Endothelial cell of umbilical vein (primary cell): ENCODE measurements at regions not wholly inside any gene's neighbourhood (a gene's known extent, or its start where the extent isn't known, plus 50 kb on each side); places are given as distances from the start of the nearest gene placed in this dataset.

Experiments
- BruUV-seq: library from RNA; stranded (reverse); fragments of 400-500 nt; replicated peaks from 2 replicates; lab custom pipeline; 2021; lab: Mats Ljungman, UMichigan
- CTCF ChIA-PET: fragments of 300-600, 350-600 bp; sonication (Branson Sonifier 250); formaldehyde crosslinking; loops from one replicate; lab custom pipeline; 2021; ENCODE audit warnings: antibody characterized with exemption, inconsistent platforms; lab: Charles Lee
- POLR2A ChIA-PET: fragments of 300-600, 350-600 bp; sonication (Branson Sonifier 250); formaldehyde crosslinking; loops from one replicate; lab custom pipeline; 2021; ENCODE audit warnings: antibody characterized with exemption, inconsistent platforms; lab: Charles Lee
- DNase-seq: peaks from one replicate; pipeline ENCODE4 v3.0.0-alpha.2; 2011; ENCODE audit warnings: low read depth, low spot score
- FAIRE-seq: peaks from 2 replicates; lab custom pipeline; 2011; peaks lifted over from hg19 to GRCh38; lab: Jason Lieb, UNC
- H2AFZ ChIP-seq: 2 replicates; pipeline ENCODE4 v1.6.0; 2012; ENCODE audit warnings: low read depth, low read length, control low read depth, inconsistent platforms
- H3K27ac ChIP-seq: 2 replicates; pipeline ENCODE4 v1.5.1; 2011; ENCODE audit warnings: low read depth, mild to moderate bottlenecking, control low read depth, low read length, moderate library complexity; ENCODE audit not compliant: insufficient read depth
- H3K27me3 ChIP-seq, 2 experiments: 2 replicates each; pipeline versions ENCODE4 v1.6.0 to v1.6.1; 2011; ENCODE audit warnings: low read length in 2 of 2, mixed read lengths in 1 of 2; ENCODE audit not compliant: control insufficient read depth in 2 of 2, insufficient read depth in 2 of 2
- H3K36me3 ChIP-seq, 2 experiments: 2 replicates in 1 of 2; 3 replicates in 1 of 2; pipeline ENCODE4 v1.5.1; 2011; ENCODE audit warnings: low read length in 2 of 2, mild to moderate bottlenecking in 1 of 2, moderate library complexity in 1 of 2; ENCODE audit not compliant: control insufficient read depth in 2 of 2, insufficient read depth in 2 of 2; ENCODE audit errors: extremely low read depth in 1 of 2
- H3K4me1 ChIP-seq: 3 replicates; pipeline ENCODE4 v1.5.1; 2011; ENCODE audit warnings: mild to moderate bottlenecking, low read length; ENCODE audit not compliant: control insufficient read depth, insufficient read depth; ENCODE audit errors: extremely low read depth
- H3K4me2 ChIP-seq: 2 replicates; pipeline ENCODE4 v1.6.1; 2011; ENCODE audit warnings: low read length, control low read depth, mixed read lengths; ENCODE audit not compliant: insufficient read depth
- H3K4me3 ChIP-seq, 3 experiments: fragments of 200-600 bp in 1 of 3; sonication (generic), shearing (Covaris generic) in 1 of 3; replicated peaks in 1 of 3; 2 replicates each; pipeline ENCODE4 v1.5.1; 2011 to 2016; ENCODE audit warnings: control low read depth in 3 of 3, low read length in 3 of 3, mild to moderate bottlenecking in 2 of 3, inconsistent platforms in 1 of 3, low read depth in 1 of 3, moderate library complexity in 1 of 3; ENCODE audit not compliant: insufficient read depth in 1 of 3
- H3K79me2 ChIP-seq: 2 replicates; pipeline ENCODE4 v1.6.0; 2012; ENCODE audit warnings: low read length, inconsistent platforms; ENCODE audit not compliant: control insufficient read depth, insufficient read depth
- H3K9ac ChIP-seq: replicated peaks from 2 replicates; pipeline ENCODE3; 2011; ENCODE audit warnings: low read length, control low read depth; ENCODE audit not compliant: insufficient read depth; ENCODE audit errors: extremely low read depth
- H3K9me1 ChIP-seq: replicated peaks from 3 replicates; pipeline ENCODE4 v1.6.0; 2011; ENCODE audit warnings: mild to moderate bottlenecking, low read length; ENCODE audit not compliant: control insufficient read depth, insufficient read depth; ENCODE audit errors: extremely low read depth
- H3K9me3 ChIP-seq: replicated peaks from 2 replicates; pipeline ENCODE4 v1.5.1; 2012; ENCODE audit warnings: low read length, inconsistent platforms; ENCODE audit not compliant: control insufficient read depth, insufficient read depth
- H4K20me1 ChIP-seq: replicated peaks from 2 replicates; pipeline ENCODE3; 2011; ENCODE audit warnings: mild to moderate bottlenecking, low read length; ENCODE audit not compliant: control insufficient read depth, insufficient read depth; ENCODE audit errors: extremely low read depth
- CTCF ChIP-seq, 2 donors: IDR thresholded peaks; 1 replicate in 1 of 2; 2 replicates in 1 of 2; pipeline ENCODE4 v1.5.1; 2011; ENCODE audit warnings: low read length in 2 of 2, mild to moderate bottlenecking in 2 of 2, moderate library complexity in 2 of 2, control low read depth in 1 of 2, inconsistent platforms in 1 of 2, low read depth in 1 of 2; ENCODE audit not compliant: insufficient read depth in 1 of 2; ENCODE audit errors: extremely low read depth in 1 of 2
- EZH2 ChIP-seq: IDR thresholded peaks from 2 replicates; pipeline ENCODE4 v1.6.1; 2012; ENCODE audit warnings: borderline replicate concordance, low read depth, mild to moderate bottlenecking, moderate library complexity, low read length, inconsistent platforms; ENCODE audit not compliant: severe bottlenecking
- FOS ChIP-seq: IDR thresholded peaks from 2 replicates; pipeline ENCODE4 v1.6.1; 2011; ENCODE audit warnings: mild to moderate bottlenecking, low read length, moderate library complexity, borderline replicate concordance; ENCODE audit not compliant: insufficient read depth
- GATA2 ChIP-seq: IDR thresholded peaks from 2 replicates; pipeline ENCODE4 v1.7.0; 2011; ENCODE audit warnings: low read depth, mild to moderate bottlenecking, moderate library complexity, mixed read lengths, low read length; ENCODE audit not compliant: insufficient read length, insufficient read depth
- JUN ChIP-seq: IDR thresholded peaks from 2 replicates; pipeline ENCODE4 v1.6.1; 2011; ENCODE audit warnings: borderline replicate concordance, low read depth; ENCODE audit not compliant: insufficient read length, insufficient read depth
- MAX ChIP-seq: IDR thresholded peaks from 2 replicates; pipeline ENCODE4 v1.6.1; 2011; ENCODE audit not compliant: insufficient read depth, insufficient read length
- MYC ChIP-seq: IDR thresholded peaks from one replicate; pipeline ENCODE4 v1.6.1; 2011; ENCODE audit warnings: mild to moderate bottlenecking, low read depth, low read length
- POLR2A ChIP-seq: IDR thresholded peaks from 2 replicates; pipeline ENCODE4 v1.6.1; 2012; ENCODE audit warnings: low read depth, mild to moderate bottlenecking, control low read depth, low read length
- POLR2AphosphoS5 ChIP-seq: IDR thresholded peaks from 2 replicates; pipeline ENCODE4 v1.6.1; 2012; ENCODE audit warnings: low read depth, mild to moderate bottlenecking, control low read depth, low read length, moderate library complexity; ENCODE audit not compliant: insufficient read depth
- dilution Hi-C: fragments of 300-500 bp; cut with MboI; formaldehyde crosslinking; loops from one replicate; pipeline ENCODE4 v1.15.0; 2019; ENCODE audit warnings: low sequenced_read_pairs; ENCODE audit not compliant: extremely low pct_ligation_motif_present
- intact Hi-C: fragments of 100-400 bp; cut with micrococcal nuclease; formaldehyde crosslinking; loops from one replicate; pipeline ENCODE4 v1.10.0; 2022

GRCh38 chr3:166445865-166446264, 608.6 kb upstream of the BCHE start:
- no peak for TF ChIP-seq CTCF (IDR thresholded peaks at IDR 0.05; ENCODE audit: extremely low read depth in 1 of 2, insufficient read depth in 1 of 2, low read depth in 1 of 2, low read length in 2 of 2)
- TF ChIP-seq JUN: no peak
- no peak for TF ChIP-seq POLR2A
- no peak for TF ChIP-seq GATA2
- TF ChIP-seq MAX: no peak
- TF ChIP-seq MYC: no peak
- no peak for TF ChIP-seq POLR2AphosphoS5
- no peak for TF ChIP-seq EZH2
- no peak for TF ChIP-seq FOS
- Histone ChIP-seq H3K4me2 (no peak overlapping the region), H3K27ac (no peak overlapping the region), H3K36me3 (no peaks in the 10 kb centered on the region), H3K9ac (no peak overlapping the region), H3K9me3 (peaks cover 5% of the 10 kb centered on the region), H3K27me3 (no peaks in the 10 kb centered on the region), H3K79me2 (no peaks in the 10 kb centered on the region), H2AFZ (no peak overlapping the region), H3K9me1 (no peaks in the 10 kb centered on the region), H4K20me1 (no peaks in the 10 kb centered on the region), H3K4me1 (no peaks in the 10 kb centered on the region), H3K4me3 (no peak overlapping the region)
- FAIRE-seq (no peak), DNase-seq (no peak)
- no TSS peak for BruUV-seq
- intact Hi-C loops (no loop called here), dilution Hi-C loops (no loop called here)
- ChIA-PET POLR2A (no interaction called here), CTCF (no interaction called here)
